OCI-LY3 (cell line): ENCODE measurements at regions not wholly inside any gene's neighbourhood (a gene's known extent, or its start where the extent isn't known, plus 50 kb on each side); places are given as distances from the start of the nearest gene placed in this dataset.

Source experiments
- H2AFZ ChIP-seq: fragments of 200-600, 300-600 bp; shearing (Covaris generic); 2 replicates; pipeline ENCODE4 v1.6.0; 2014; ENCODE audit warnings: antibody characterized with exemption, low read depth, low read length
- H3K27ac ChIP-seq: fragments of 200-600, 300-600 bp; sonication (generic); 2 replicates; pipeline ENCODE4 v1.5.1; 2014; ENCODE audit warnings: mild to moderate bottlenecking, low read length, moderate library complexity, mixed read lengths
- H3K27me3 ChIP-seq: fragments of 200-600, 300-600 bp; sonication (generic); 2 replicates; pipeline ENCODE4 v1.6.1; 2014; ENCODE audit warnings: low read depth, low read length, mixed read lengths
- H3K36me3 ChIP-seq: fragments of 200-600, 300-600 bp; sonication (generic); replicated peaks from 2 replicates; pipeline ENCODE3; 2014; ENCODE audit warnings: low read depth, low read length, mixed read lengths
- H3K4me1 ChIP-seq: fragments of 300-600, 200-600 bp; sonication (generic); 2 replicates; pipeline ENCODE4 v1.6.1; 2014; ENCODE audit warnings: low read length, mixed read lengths
- H3K4me2 ChIP-seq: fragments of 200-600, 300-600 bp; sonication (generic); 2 replicates; pipeline ENCODE4 v1.6.1; 2014; ENCODE audit warnings: low read length, mixed read lengths
- H3K4me3 ChIP-seq: fragments of 300-600, 200-600 bp; sonication (generic); 2 replicates; pipeline ENCODE4 v1.5.1; 2014; ENCODE audit warnings: antibody characterized with exemption, mild to moderate bottlenecking, low read length, moderate library complexity
- H3K79me2 ChIP-seq: fragments of 300-600, 200-600 bp; shearing (Covaris generic); 2 replicates; pipeline ENCODE4 v1.6.1; 2014; ENCODE audit warnings: mild to moderate bottlenecking, low read length, mixed read lengths
- H3K9ac ChIP-seq: fragments of 300-600, 200-600 bp; shearing (Covaris generic); 2 replicates; pipeline ENCODE4 v1.6.0; 2014; ENCODE audit warnings: mild to moderate bottlenecking, low read length, moderate library complexity
- H3K9me3 ChIP-seq: fragments of 200-600, 300-600 bp; shearing (Covaris generic); 2 replicates; pipeline ENCODE4 v1.6.1; 2014; ENCODE audit warnings: low read length, mixed read lengths; ENCODE audit not compliant: insufficient read depth
- H4K20me1 ChIP-seq: fragments of 200-600, 300-600 bp; sonication (generic); 2 replicates; pipeline ENCODE4 v1.6.1; 2016; ENCODE audit warnings: low read length, mixed read lengths; ENCODE audit not compliant: insufficient read depth
- CTCF ChIP-seq: fragments of 200-600, 300-600 bp; sonication (generic); IDR thresholded peaks from 2 replicates; pipeline ENCODE4 v1.5.1; 2014; ENCODE audit warnings: antibody characterized with exemption, low read length, low read depth
- EZH2phosphoT487 ChIP-seq: fragments of 200-600 bp; shearing (Covaris generic); IDR thresholded peaks from 2 replicates; pipeline ENCODE4 v1.6.1; 2018; ENCODE audit warnings: antibody characterized with exemption, mixed run types, low read depth

- Histone ChIP-seq H3K4me1 (no peaks in the 10 kb centered on the region), H3K4me3 (no peak overlapping the region), H4K20me1 (no peaks in the 10 kb centered on the region), H3K4me2 (no peak overlapping the region), H2AFZ (no peak overlapping the region), H3K27ac (no peak overlapping the region), H3K36me3 (no peaks in the 10 kb centered on the region), H3K27me3 (no peaks in the 10 kb centered on the region), H3K9me3 (no peaks in the 10 kb centered on the region), H3K79me2 (no peaks in the 10 kb centered on the region), H3K9ac (no peak overlapping the region)
- TF ChIP-seq CTCF (no peak), EZH2phosphoT487 (no peak)
Observed at GRCh38 chr2:66279024-66279423, 155.9 kb upstream of the MEIS1 start.

- H3K9me3 ChIP-seq, result no peaks in the 10 kb centered on the region
- no peaks in the 10 kb centered on the region for H3K27me3 ChIP-seq
Observed at GRCh38 chr2:66275984-66276383, 158.9 kb upstream of the MEIS1 start.

GRCh38 chr2:66273933-66274490 lies 160.9 kb upstream of the MEIS1 start:
- Histone ChIP-seq H3K9me3 (no peaks in the 10 kb centered on the region), H3K36me3 (no peaks in the 10 kb centered on the region), H3K9ac (no peak overlapping the region), H3K4me3 (no peak overlapping the region), H4K20me1 (no peaks in the 10 kb centered on the region), H2AFZ (no peak overlapping the region), H3K27me3 (no peaks in the 10 kb centered on the region), H3K27ac (no peak overlapping the region), H3K4me2 (no peak overlapping the region), H3K4me1 (no peaks in the 10 kb centered on the region), H3K79me2 (no peaks in the 10 kb centered on the region)
- TF ChIP-seq EZH2phosphoT487 (no peak), CTCF (no peak)

More at GRCh38 chr2:66275984-66276383, 158.9 kb upstream of the MEIS1 start:
- no peaks in the 10 kb centered on the region for H3K4me1 ChIP-seq
- no peaks in the 10 kb centered on the region for H4K20me1 ChIP-seq
- H3K27ac ChIP-seq, result no peak overlapping the region
- no peak overlapping the region for H3K9ac ChIP-seq
- TF ChIP-seq EZH2phosphoT487 (no peak), CTCF (no peak)
- no peak overlapping the region for H2AFZ ChIP-seq
- H3K4me3 ChIP-seq, result no peak overlapping the region
- H3K36me3 ChIP-seq, result no peaks in the 10 kb centered on the region
- H3K79me2 ChIP-seq, result no peaks in the 10 kb centered on the region
- H3K4me2 ChIP-seq, result no peak overlapping the region

GRCh38 chr2:66272751-66273150 lies 162.2 kb upstream of the MEIS1 start:
- Histone ChIP-seq H3K4me3 (no peak overlapping the region), H3K9me3 (no peaks in the 10 kb centered on the region), H3K27me3 (no peaks in the 10 kb centered on the region), H3K79me2 (no peaks in the 10 kb centered on the region), H3K4me2 (no peak overlapping the region), H2AFZ (no peak overlapping the region), H4K20me1 (no peaks in the 10 kb centered on the region), H3K4me1 (no peaks in the 10 kb centered on the region), H3K9ac (no peak overlapping the region), H3K27ac (no peak overlapping the region), H3K36me3 (no peaks in the 10 kb centered on the region)
- TF ChIP-seq EZH2phosphoT487 (no peak), CTCF (no peak)
